ENCODE measurements at regions not wholly inside any gene's neighbourhood (a gene's known extent, or its start where the extent isn't known, plus 50 kb on each side); places are given as distances from the start of the nearest gene placed in this dataset.

GRCh38 chr5:162638849-162639248 is 571.3 kb downstream of the GABRG2 start:
- TF ChIP-seq, protein P1, sequence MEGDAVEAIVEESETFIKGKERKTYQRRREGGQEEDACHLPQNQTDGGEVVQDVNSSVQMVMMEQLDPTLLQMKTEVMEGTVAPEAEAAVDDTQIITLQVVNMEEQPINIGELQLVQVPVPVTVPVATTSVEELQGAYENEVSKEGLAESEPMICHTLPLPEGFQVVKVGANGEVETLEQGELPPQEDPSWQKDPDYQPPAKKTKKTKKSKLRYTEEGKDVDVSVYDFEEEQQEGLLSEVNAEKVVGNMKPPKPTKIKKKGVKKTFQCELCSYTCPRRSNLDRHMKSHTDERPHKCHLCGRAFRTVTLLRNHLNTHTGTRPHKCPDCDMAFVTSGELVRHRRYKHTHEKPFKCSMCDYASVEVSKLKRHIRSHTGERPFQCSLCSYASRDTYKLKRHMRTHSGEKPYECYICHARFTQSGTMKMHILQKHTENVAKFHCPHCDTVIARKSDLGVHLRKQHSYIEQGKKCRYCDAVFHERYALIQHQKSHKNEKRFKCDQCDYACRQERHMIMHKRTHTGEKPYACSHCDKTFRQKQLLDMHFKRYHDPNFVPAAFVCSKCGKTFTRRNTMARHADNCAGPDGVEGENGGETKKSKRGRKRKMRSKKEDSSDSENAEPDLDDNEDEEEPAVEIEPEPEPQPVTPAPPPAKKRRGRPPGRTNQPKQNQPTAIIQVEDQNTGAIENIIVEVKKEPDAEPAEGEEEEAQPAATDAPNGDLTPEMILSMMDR (IDR thresholded peaks at IDR 0.05; ENCODE audit: borderline replicate concordance, insufficient read depth, low read depth, low read length), result no peak

GRCh38 chr5:162641142-162641813 is 573.7 kb downstream of the GABRG2 start:
- TF ChIP-seq, protein P1 (IDR thresholded peaks at IDR 0.05; ENCODE audit: borderline replicate concordance, insufficient read depth, low read depth, low read length), result no peak
- H3K4me3 ChIP-seq (ENCODE audit: low read depth, low read length), result no peak overlapping the region

More at GRCh38 chr5:162638849-162639248, 571.3 kb downstream of the GABRG2 start:
- H3K4me3 ChIP-seq (ENCODE audit: low read depth, low read length), result no peak overlapping the region

DNA sequence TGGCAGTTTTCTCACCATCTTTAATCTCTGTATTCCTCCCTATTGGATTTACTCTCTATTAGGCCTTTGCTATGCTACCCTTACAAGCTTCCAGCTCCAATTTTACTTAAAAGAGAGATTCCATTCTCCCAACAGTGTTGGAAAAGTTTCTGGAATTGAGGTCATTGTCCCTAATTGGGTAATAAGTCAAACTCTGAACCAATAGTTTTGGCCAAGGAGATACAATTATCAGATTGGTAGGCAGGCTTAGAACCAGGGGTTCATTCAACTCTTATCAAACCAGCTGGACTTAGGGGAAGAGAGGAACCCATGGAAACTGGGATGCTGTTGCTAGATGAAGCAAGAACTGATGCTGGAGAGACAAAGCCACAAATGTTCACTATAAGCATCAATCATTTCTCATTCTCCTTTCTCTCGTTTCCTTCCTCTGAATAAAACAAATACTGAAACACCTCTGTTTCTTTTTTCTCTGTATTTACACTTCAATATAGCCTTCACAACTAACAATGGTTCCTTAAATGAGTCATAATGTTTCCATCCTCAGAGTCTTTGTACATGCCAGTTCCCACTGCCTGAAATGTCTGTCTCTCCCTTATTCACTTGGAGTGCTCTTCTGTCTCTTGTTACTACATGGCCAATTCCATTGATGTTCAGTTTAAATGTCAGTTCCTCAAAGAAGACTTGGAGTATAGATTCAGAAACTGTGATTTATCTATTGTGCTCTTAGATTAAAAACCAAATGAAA is 587.3 kb downstream of the GABRG2 start:
- no peak overlapping the region for H3K4me3 ChIP-seq (ENCODE audit: low read depth, low read length)
- TF ChIP-seq, protein P1 (IDR thresholded peaks at IDR 0.05; ENCODE audit: borderline replicate concordance, insufficient read depth, low read depth, low read length), result no peak

DNA sequence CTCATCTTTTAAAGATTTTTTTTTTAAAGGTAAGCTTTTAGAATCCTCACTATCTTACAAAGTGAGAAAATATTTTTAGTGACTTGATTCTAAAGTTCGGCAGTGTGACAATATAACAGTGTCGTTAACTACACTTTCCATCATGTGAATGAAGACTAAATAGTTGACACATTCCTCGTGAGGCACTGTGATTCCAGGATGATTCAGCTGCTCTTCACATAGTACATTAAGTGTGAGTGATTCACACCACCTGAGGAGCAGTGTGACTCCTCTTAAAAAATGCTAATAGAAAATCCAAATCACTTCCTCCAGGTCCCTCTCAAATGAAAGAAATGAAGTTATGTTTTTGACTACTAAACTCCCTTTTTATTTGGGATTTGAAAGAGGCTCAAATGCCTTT is 589.5 kb downstream of the GABRG2 start:
- TF ChIP-seq, protein P1 (IDR thresholded peaks at IDR 0.05; ENCODE audit: borderline replicate concordance, insufficient read depth, low read depth, low read length), result no peak
- no peak overlapping the region for H3K4me3 ChIP-seq (ENCODE audit: low read depth, low read length)

DNA sequence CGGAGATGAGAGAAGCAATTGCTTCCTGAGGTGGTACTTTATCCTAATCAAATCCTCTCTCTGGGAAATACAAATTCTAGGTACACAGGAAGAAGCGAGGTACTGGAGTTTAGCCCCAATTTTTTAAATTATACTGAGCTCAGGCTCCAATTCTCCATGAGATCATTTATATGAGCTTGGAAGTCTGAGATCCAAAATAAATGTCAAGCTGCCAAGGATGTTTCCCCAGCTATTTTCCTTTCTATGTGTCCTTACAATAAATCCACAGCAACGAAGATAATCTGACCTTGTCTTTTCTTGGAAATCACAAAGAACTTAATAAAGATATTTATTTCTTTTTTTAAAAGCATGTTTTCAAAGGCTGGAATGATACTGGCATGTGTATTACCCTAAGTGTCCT is 597.3 kb downstream of the GABRG2 start:
- no peak overlapping the region for H3K4me3 ChIP-seq (ENCODE audit: low read depth, low read length)

GRCh38 chr5:162668926-162669325 is 601.4 kb downstream of the GABRG2 start:
- TF ChIP-seq, protein P1 (IDR thresholded peaks at IDR 0.05; ENCODE audit: borderline replicate concordance, insufficient read depth, low read depth, low read length), result no peak
- H3K4me3 ChIP-seq (ENCODE audit: low read depth, low read length), result no peak overlapping the region

More for the DNA sequence above, 597.3 kb downstream of the GABRG2 start:
- TF ChIP-seq, protein P1 (IDR thresholded peaks at IDR 0.05; ENCODE audit: borderline replicate concordance, insufficient read depth, low read depth, low read length), result no peak

- no peak overlapping the region for H3K4me3 ChIP-seq (ENCODE audit: low read depth, low read length)
- TF ChIP-seq, protein P1 (IDR thresholded peaks at IDR 0.05; ENCODE audit: borderline replicate concordance, insufficient read depth, low read depth, low read length), result no peak
Measured at GRCh38 chr5:162672061-162672460, 604.5 kb downstream of the GABRG2 start.

Data from GM12875 (cell line).